SK-N-SH treated with all-trans-retinoic acid at 6 μM for 48 hours (cell line): ENCODE measurements at regions not wholly inside any gene's neighbourhood (a gene's known extent, or its start where the extent isn't known, plus 50 kb on each side); places are given as distances from the start of the nearest gene placed in this dataset.

ENCODE experiments used
- ATAC-seq: fragments of 200-7000 bp; cut with Tn5 transposase; 3 replicates; pipeline ENCODE4 v1.9.1; 2020; ENCODE audit warnings: mild to moderate bottlenecking, moderate library complexity
- CSDC2 ChIP-seq: fragments of 250-450 bp; sonication (Bioruptor Pico); IDR thresholded peaks from 2 replicates; pipeline ENCODE4 v1.5.0; 2020; ENCODE audit warnings: mild to moderate bottlenecking, moderate library complexity
- CSRNP3 ChIP-seq: fragments of 250-450 bp; sonication (Bioruptor Pico); IDR thresholded peaks from 2 replicates; pipeline ENCODE4 v1.5.1; 2021; ENCODE audit warnings: mild to moderate bottlenecking, moderate library complexity
- ESRRG ChIP-seq: fragments of 250-450 bp; sonication (Bioruptor Pico); IDR thresholded peaks from 2 replicates; pipeline ENCODE4 v1.6.1; 2021; ENCODE audit warnings: mild to moderate bottlenecking
- GLIS3 ChIP-seq: fragments of 250-450 bp; sonication (Bioruptor Pico); IDR thresholded peaks from 2 replicates; pipeline ENCODE4 v1.5.0; 2020; ENCODE audit warnings: mild to moderate bottlenecking, moderate library complexity
- OSR1 ChIP-seq: fragments of 250-450 bp; sonication (Bioruptor Pico); IDR thresholded peaks from 2 replicates; pipeline ENCODE4 v1.8.0; 2022; ENCODE audit warnings: moderate library complexity, mild to moderate bottlenecking, inconsistent platforms
- PATZ1 ChIP-seq: fragments of 250-450 bp; sonication (Bioruptor Pico); IDR thresholded peaks from 2 replicates; pipeline ENCODE4 v1.8.0; 2020; ENCODE audit warnings: mild to moderate bottlenecking, moderate library complexity, borderline replicate concordance
- POU6F1 ChIP-seq: fragments of 250-450 bp; sonication (Bioruptor Pico); IDR thresholded peaks from 2 replicates; pipeline ENCODE4 v1.8.0; 2021; ENCODE audit warnings: low read depth, mild to moderate bottlenecking, moderate library complexity, borderline replicate concordance
- PPARA ChIP-seq: fragments of 250-450 bp; sonication (Bioruptor Pico); IDR thresholded peaks from 2 replicates; pipeline ENCODE4 v1.5.0; 2020; ENCODE audit warnings: mild to moderate bottlenecking, borderline replicate concordance
- TSHZ2 ChIP-seq: fragments of 250-450 bp; sonication (Bioruptor Pico); IDR thresholded peaks from 2 replicates; pipeline ENCODE4 v1.5.0; 2020; ENCODE audit warnings: mild to moderate bottlenecking, moderate library complexity
- ZC3H10 ChIP-seq: fragments of 250-450 bp; sonication (Bioruptor Pico); IDR thresholded peaks from 2 replicates; pipeline ENCODE4 v1.5.1; 2021; ENCODE audit warnings: mild to moderate bottlenecking, moderate library complexity
- ZNF565 ChIP-seq: fragments of 450-650 bp; formaldehyde crosslinking; conservative IDR thresholded peaks from 2 replicates; pipeline ENCODE4 v1.5.0; 2020; ENCODE audit warnings: low read depth, mild to moderate bottlenecking, moderate library complexity

- TF ChIP-seq PATZ1 (CRISPR knock-in tag): no peak
- TF ChIP-seq POU6F1 (CRISPR knock-in tag): no peak
- TF ChIP-seq, all 23 proteins: peak for 0
Measured at GRCh38 chr5:34538026-34538672, 118.0 kb upstream of the RAI14 start (continued).

- TF ChIP-seq OSR1 (CRISPR knock-in tag) (no peak), ZC3H10 (CRISPR knock-in tag) (no peak)
- no peak for ATAC-seq
Measured at GRCh38 chr5:34539183-34539582, 116.9 kb upstream of the RAI14 start.

- no peak for TF ChIP-seq CSDC2 (CRISPR knock-in tag)
- no peak for TF ChIP-seq CSRNP3 (CRISPR knock-in tag)
- TF ChIP-seq POU6F1 (CRISPR knock-in tag): no peak
- TF ChIP-seq ZNF565 (CRISPR knock-in tag): no peak
- ATAC-seq: no peak
Measured at GRCh38 chr5:34541067-34541466, 115.1 kb upstream of the RAI14 start.

GRCh38 chr5:34542818-34543217 is 113.3 kb upstream of the RAI14 start:
- TF ChIP-seq OSR1 (CRISPR knock-in tag) (no peak), ESRRG (CRISPR knock-in tag) (no peak), PPARA (CRISPR knock-in tag) (no peak), ZNF565 (CRISPR knock-in tag) (no peak)
- no peak for ATAC-seq

GRCh38 chr5:34543687-34544086 is 112.4 kb upstream of the RAI14 start:
- TF ChIP-seq GLIS3 (CRISPR knock-in tag) (no peak), ZC3H10 (CRISPR knock-in tag) (no peak), TSHZ2 (CRISPR knock-in tag) (no peak), CSRNP3 (CRISPR knock-in tag) (no peak)
- ATAC-seq: no peak
